ENCODE measurements at regions not wholly inside any gene's neighbourhood (a gene's known extent, or its start where the extent isn't known, plus 50 kb on each side); places are given as distances from the start of the nearest gene placed in this dataset.
"Not testable (repeated sequence)": the region's sequence is repeated elsewhere in the genome, so short reads cannot be mapped to it uniquely, and the experiment has no call there.

GRCh38 chr4:3636020-3636419, 103.8 kb upstream of the LRPAP1 start:
- TF ChIP-seq POLR2A (IDR thresholded peaks at IDR 0.05; ENCODE audit: low read depth); POLR2AphosphoS5 (IDR thresholded peaks at IDR 0.05): not testable (repeated sequence)
- TF ChIP-seq, protein P1, sequence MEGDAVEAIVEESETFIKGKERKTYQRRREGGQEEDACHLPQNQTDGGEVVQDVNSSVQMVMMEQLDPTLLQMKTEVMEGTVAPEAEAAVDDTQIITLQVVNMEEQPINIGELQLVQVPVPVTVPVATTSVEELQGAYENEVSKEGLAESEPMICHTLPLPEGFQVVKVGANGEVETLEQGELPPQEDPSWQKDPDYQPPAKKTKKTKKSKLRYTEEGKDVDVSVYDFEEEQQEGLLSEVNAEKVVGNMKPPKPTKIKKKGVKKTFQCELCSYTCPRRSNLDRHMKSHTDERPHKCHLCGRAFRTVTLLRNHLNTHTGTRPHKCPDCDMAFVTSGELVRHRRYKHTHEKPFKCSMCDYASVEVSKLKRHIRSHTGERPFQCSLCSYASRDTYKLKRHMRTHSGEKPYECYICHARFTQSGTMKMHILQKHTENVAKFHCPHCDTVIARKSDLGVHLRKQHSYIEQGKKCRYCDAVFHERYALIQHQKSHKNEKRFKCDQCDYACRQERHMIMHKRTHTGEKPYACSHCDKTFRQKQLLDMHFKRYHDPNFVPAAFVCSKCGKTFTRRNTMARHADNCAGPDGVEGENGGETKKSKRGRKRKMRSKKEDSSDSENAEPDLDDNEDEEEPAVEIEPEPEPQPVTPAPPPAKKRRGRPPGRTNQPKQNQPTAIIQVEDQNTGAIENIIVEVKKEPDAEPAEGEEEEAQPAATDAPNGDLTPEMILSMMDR (IDR thresholded peaks at IDR 0.05), result not testable (repeated sequence)
